NCI-H510A (cell line): ENCODE measurements at regions not wholly inside any gene's neighbourhood (a gene's known extent, or its start where the extent isn't known, plus 50 kb on each side); places are given as distances from the start of the nearest gene placed in this dataset.
A peak's percentile ranks its signal among the peaks of the same experiment; 100 is the strongest.

ENCODE experiments used
- DNase-seq: peaks from one replicate; lab custom pipeline; 2025; lab: John Stamatoyannopoulos, UW

DNA sequence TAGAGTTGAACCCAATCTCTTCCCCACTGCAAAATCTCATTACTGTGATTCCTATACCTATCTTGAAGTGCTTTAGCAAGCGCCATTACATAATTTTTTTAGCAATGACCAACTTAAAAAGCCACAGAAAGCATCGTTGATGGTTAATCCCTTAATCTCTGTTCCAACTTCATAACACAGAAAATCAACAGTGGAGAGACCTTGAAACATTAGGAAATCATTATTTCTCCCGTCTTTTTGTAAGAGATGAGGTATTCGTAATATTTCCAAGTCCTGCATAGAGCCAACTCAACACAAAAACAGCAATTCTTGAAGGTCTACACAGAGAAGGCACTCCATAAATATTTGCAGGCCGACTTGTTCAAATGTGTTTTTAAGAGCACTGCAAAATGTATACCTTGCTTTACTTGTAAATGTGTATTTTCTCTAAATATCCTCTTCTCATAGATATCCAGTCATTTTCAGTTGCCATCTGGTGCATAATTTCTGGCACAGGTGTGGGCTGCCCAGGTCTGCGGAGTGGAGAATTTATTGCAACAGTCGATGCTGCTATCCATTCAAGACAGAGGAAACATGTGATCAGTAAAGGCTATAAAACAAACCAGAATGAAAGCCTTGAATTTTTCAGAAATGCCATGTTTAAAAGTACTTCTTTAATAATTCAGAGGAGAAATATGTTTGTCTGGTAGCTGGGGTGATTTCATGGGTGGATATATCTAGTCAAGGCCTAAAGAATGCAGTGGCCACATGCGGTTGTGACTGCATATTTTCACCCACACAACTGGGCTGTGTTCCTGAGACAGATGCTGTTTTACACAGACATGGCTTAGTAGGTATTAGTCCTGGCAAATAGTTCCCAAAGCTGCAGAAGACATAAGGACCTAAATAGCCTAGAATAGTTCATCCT, 234.3 kb upstream of the STARD13 start:
- no peak for DNase-seq

DNA sequence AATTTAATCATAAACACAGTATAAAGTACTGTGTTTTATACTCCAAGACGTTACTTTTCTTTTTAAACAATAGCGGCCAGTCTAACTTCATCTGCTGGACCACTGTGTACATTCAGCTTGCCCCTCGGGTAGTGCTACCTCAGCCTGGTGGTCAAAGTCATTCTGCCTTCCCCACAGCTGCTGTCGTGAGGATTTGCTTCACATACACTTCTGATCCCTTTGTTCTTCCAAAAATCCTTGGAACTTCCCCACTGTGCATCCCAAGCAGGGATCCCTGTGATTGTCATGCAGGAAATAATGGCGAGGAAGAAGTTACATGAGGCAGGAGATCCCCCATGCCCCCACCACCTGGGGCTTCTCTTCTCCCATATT, 234.9 kb upstream of the STARD13 start:
- DNase-seq, result no peak

DNA sequence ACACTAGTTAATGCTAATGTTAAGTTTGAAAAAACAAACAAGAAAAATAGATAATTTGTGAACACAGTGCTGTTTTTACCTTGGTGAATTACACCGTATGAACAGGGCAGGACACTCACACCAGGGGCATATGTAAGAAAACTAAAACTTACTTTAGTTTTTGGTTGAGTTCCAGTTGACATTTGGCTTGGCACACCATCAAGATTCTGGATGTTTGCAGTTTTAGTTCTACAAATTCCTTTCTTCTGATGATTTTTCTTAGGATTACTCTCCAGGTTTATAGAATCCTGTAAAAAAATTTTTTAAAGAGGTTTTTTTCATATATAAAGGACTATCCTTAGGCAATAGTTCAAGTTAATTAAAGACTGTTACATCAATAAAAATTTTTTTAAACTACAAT, 238.5 kb upstream of the STARD13 start:
- no peak for DNase-seq

DNA sequence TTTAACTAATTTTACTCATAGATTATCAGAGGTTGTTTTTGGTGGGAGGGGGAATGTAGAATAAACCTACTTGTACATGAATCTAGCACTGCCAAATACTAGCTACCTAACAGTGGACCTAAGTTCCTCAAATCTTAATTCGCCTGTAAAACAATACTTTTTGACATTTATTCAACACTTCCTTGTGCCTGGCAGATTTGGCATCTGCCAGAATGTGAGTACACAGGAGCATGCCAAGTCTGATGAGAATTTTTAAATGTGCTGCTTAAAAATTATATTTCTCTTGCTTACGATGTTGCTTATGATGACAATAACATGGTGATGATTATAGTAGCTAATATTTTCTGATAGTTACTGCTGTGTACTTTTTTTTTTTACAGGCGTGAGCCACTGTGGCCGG, 240.2 kb upstream of the STARD13 start:
- DNase-seq, result no peak

DNA sequence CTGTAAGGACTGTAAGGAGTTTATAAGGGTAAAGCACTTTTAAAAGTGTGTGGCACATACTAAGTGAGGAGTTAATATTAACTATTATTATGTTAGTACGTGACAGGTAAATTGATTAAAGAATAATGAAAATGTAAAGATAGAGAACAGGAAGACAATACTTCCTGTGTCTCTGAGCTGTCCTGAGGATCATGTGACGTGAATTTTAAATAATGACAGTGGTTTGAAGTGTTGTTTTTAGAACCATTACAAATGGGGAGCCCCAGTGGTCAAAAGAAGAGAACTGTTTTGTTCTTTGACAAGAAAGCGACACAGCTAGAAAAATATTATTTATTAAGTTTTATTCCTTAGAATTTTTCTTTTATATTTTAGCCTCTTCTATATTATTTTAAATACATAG, 241.2 kb upstream of the STARD13 start:
- DNase-seq, result no peak

DNA sequence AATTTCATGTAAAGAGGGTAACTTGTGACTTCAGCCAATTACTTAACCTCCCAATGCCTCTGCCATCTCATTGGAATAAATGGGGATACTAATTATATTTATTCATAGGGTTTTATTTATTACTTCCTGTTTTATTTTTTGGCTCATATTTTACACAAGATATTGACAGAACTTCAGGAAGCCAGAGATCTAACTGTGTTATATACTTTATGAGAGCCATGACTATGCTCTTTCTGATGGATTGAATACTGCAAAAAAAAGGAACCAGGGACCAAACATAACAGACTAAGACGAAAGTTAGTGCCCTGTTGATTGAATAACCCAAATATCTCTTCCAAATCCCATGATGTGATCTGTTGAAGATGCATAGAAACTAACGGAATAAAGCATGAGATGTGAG, 243.3 kb upstream of the STARD13 start:
- DNase-seq, result no peak

DNA sequence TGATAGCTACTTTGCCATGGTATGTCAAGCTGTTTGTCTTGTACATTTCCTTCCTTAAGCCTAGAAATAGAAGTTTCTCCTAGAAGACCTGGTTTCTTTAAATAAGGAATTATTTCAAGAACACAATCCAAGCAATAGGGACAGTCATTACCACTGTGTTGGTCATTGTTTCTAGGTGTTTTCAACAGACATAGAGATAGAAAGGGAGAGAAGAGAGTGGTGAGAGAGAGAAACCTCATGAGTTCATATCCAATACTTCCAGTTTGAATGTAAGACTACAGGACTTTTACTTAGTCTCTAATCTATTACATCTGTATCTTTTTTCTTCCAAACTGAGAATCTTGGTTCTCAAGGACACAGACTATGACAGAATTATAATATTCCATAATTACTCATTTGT, 245.9 kb upstream of the STARD13 start:
- no peak for DNase-seq

DNA sequence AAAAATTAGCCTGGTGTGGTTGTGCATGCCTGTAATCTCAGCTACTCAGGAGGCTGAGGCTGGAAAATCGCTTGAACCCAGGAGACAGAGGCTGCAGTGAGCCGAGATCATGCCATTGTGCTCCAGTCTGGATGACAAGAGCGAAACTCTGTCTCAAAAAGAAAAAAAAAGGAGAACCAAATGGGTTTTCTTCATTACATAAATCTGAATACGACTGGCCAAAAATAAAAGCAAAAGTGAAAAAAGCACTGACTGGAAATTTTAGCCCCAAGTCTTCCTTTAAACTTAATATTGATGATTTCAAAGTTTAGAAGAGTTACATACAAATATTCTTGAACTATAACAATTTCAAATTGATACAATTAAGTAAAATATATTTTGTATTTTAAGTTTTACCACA, 249.5 kb upstream of the STARD13 start:
- DNase-seq, result no peak

DNA sequence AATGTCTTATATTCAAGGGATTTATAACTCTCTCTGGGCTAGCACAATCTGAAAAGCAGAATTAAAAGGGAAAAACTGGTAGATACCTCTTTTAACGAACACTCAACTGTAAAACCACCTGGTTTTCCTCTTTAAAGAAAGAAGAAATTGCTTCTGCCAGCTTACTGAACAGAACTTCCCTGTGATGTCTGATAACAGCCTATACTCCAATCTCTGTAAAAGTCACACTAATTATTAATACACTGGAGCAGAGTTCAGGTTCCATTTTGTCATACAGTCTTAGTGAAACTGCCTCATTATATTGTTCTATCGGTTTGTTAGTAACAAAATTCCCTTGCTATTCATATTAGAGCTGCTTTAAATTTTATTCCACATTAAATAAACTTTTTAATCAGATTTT, 251.0 kb upstream of the STARD13 start:
- no peak for DNase-seq

DNA sequence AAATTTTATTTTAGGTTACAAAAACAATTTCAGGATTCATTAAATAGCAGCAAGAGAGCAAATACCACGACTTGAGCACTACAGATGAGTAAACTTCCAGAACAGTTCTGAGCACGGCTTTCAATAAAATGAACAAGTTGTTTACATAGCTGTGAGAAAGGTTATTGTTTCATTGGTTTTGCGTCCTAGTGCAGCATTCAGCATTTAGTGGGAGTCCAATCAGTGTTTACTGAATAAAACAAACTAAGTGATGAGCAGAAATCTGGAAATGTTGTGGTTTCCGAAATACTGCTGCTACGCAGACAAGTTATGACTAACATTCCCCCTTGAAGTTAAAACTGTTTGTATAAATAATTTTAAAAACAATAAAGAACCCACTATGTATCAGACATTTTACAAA, 251.5 kb upstream of the STARD13 start:
- no peak for DNase-seq

DNA sequence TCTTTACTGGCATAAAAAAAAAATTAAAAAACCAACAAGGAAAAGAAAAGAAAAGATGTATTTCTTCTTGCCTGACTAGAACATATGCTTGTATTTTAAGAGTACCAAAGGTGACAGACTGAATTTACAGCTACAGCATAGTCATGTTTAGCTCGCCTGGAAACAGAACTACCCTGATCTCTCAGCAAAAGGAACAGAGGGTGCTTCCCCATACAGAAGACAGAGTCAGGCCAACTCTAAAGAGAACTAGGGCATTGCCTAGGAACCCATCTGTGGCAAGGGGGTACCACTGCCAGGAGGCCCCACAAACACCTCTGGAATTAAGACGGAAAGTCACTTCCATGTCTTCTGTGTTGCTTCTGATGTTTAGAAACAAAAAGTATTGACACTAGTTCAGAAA, 252.1 kb upstream of the STARD13 start:
- no peak for DNase-seq

DNA sequence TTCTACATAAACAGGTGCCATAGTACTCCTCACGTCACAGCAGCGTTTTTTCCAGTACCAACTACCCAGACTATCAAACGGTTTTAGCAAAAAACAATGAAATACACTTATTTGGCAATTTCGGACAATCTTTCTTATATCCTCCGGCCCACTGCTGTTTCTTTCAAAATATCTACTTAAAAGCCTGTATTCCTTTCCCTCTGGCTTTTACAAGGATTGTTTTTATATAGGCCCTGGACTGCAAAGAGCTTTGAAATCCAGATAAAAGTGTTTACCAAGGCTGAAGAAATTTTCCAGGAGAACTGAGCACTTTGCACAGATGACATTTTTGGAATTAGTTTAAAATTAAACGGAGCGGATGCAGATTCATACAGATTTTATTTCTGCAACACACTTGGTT, 255.9 kb upstream of the STARD13 start:
- DNase-seq, result no peak

DNA sequence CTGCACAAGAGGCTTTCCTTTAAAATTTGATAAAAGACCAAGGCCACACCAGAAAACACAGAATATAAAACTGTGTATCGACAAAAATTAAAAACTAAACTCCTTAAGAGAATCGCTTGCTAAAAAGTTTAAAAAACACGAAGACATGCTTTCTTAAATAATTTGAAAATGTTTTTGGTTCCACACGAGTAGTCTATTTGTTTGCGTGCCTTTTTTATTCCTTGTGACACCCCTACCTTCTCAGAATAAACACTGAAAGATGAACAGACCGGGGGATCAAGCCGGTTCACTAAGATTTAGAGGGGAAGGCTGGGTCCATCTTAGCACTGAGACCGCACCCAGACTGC, 256.4 kb upstream of the STARD13 start:
- no peak for DNase-seq

DNA sequence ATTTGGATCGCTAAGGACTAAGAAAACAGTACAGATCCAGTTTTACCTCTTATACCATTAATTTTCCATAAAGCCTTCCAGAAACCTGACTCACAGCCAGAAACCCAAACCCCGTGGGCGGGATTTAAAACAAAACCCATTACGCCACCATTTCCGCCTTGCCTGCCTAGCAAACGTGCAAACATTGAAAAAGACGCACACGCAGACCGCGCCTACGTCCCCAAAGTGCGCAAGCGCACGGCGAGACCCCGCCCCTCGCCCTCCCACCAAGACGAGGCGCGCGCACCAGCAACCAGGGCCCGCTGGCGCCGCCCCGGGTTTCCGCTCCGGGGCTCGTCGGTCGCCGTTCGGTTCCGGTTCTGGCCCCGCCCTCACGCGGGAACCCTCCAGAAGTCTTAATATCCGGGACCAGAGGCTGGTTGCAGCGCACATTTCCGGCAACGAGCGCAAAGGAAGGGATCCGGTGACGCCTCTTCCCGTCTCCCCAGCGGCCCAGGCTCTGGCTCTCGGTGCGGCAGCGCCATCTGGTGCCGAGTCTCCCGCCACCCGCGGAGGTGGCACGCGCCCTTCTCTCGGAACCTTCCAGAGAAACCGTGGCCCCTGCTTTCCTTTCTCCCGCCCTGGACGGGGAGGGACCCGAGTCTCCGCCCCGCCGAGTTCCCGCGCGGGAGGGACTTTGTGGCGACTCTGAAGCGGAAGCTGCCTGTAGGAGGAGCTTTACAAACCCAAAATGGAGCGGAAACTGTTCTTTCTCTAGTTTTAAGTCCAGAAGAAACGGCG, 256.9 kb upstream of the STARD13 start:
- peak; percentile 93 for DNase-seq

DNA sequence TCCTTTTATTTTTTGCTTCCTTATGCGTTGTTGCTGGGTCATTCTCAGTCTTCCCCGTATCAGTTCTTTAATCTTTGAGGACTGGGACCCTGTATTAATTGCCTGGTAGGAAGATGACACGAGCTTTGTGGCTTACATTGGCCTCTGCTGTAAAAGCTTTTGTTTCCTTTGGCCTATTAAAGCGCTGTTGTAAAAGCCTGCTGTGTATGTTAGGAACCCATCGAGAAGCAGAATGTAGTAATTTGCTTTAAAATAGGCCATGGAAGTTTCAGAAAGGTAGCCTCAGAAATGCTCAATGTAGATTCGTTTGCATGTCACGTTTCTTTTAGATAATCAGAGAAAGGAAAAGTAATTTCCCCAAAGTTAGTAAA, 257.5 kb upstream of the STARD13 start:
- DNase-seq, result no peak

DNA sequence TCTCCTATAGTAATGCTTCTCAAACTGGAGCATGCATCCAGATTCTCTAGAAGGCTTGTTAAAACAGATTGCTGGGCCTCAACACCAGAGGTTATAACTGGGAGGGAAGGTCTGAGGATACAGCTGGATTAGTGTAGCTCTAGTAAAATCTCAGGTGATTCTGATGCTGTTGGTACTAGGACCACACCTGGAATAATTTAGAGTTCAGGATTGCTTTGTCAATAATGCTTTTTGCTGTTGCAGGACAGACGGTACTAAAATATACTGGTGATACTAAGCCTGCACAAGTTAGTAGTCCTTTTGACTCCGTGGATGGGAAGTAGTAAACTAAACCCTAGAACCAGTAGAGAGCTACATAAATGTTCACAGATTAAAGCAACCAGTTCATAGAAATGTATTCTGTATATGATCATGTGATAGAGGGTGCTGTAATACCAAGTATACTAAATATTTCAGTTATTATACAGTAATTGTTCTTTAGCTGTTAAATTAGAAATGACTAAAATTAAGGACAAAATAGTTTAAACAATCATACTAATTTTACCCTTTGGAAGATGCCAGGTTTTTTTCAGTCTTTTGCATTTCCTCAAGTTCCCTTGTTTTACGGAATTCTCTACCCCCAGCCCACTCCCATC, 258.2 kb upstream of the STARD13 start:
- DNase-seq, result no peak

DNA sequence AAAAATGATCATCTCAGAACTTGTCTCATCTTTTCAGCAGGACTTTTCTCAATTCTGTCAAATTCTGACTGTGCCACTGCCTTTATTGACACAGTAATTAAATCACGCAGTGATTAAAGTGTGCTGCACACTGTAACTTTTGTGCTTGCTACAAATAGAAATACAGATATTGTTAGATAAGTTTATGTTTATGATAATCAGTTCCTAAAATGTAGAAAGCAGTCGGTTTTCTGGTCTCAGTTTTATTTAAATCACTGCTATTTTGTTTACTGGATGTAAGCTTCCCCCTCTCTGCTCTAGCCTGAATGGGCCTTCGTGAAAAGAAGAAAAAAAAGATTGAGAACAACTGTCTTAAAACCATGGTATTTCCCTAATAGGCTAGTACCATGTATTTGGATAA, 258.8 kb upstream of the STARD13 start:
- no peak for DNase-seq

DNA sequence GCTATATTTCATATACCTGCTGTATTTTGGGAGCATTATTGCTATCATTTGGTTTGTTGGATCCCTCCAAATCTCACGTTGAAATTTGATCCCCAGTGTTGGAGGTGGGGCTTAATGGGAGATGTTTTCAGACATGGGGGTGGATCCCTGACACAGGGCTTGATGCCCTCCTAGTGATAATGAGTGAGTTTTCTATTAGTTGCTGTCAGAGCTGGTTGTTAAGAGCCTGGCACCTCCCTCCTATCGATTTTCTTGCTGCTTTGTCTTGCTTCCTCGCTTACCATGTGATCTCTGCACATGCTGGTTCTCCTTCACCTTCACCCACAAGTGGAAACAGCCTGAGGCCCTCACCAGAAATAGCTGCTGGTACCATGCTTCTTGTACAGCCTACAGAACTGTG, 259.9 kb upstream of the STARD13 start:
- no peak for DNase-seq

DNA sequence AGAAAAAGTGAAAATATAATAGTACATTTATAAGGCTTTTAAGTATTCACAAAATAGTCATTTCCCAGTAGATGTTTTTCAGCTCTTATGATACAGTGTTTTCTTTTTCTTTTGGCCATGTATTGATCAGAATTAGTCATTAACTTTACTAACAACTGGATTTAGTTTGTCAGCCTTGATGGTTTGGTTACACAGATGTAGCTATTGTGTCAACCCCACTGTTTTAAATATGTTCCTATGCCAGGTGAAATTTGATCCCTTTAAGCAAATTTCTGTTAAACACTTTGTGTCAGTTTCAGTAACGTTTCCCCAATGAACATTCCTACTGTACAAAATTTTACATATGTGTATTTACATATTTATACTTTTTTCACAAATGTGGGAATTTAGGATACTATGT, 261.5 kb upstream of the STARD13 start:
- DNase-seq, result no peak

DNA sequence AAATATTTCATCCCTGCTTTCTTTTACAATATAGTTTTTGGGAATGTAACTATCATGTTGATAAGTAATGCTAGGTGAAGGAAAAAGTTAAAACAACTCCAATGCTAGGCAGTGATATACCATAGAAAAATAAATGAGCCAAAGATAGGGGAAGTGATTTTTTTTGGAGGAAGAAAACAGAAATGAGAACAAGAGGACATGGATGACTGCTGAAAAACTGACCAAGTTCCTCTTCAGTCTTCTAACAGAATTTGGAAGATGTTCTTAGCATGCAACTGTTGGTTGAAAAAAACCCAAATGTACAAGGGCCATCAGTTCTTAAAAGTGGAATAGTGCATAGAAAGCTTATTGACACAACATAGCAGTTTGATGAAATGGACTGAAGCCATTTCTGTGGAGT, 262.5 kb upstream of the STARD13 start:
- DNase-seq, result no peak

DNA sequence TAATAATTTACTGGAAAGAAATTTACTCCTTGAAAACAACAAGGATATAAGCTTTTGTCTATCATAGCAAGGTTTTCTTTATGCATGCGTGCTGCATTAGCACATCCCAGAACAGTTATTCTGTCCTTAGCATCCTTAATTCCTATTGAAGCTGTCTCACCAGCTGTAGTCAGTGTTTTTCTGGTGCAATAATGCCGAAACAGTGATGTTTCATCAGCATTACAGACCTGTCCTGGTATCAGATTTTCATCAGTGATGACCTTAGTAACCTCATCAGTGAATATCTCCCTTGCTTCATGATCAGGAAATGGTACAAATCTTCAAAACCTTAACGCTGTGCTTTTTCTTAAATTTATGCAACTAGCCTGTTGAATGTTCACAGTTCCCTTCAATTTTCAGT, 264.7 kb upstream of the STARD13 start:
- no peak for DNase-seq

DNA sequence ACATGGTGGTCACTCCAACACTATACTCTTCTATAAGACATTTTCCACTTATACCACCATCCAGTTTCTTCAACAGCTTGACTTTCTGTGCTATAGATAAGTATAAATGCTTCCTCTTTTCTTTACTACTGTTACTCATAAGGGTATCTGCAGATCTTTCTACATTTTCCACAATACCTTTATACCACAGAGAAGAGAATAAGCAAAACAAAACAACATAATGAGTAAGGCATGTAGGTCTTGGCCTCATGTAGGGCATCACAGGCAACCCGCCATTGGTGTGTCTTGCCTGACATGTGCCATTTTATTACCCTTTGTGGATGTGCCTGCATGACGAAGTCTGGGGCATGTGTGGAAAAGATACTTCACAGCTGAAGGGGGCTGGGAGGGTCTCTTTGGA, 265.3 kb upstream of the STARD13 start:
- DNase-seq, result no peak
